Natural killer cell (primary cell): ENCODE measurements at regions not wholly inside any gene's neighbourhood (a gene's known extent, or its start where the extent isn't known, plus 50 kb on each side); places are given as distances from the start of the nearest gene placed in this dataset.

ENCODE experiments used
- ATAC-seq, 3 donors: fragments of 150-1000 bp in 2 of 3; fragments of 200-7000 bp in 1 of 3; cut with Tn5 transposase; 1 replicate in 1 of 3; 2 replicates in 2 of 3; pipeline ENCODE4 v1.10.0; 2021; ENCODE audit warnings: mild to moderate bottlenecking in 2 of 3, moderate library complexity in 2 of 3
- DNase-seq, 2 donors: peaks; one replicate each; pipeline versions ENCODE4 v3.0.0 to v3.0.0-alpha.2; 2013 to 2021; ENCODE audit warnings: mixed read lengths in 1 of 2
- H3K27ac ChIP-seq: one replicate; pipeline ENCODE4 v1.5.1; 2013; ENCODE audit warnings: mild to moderate bottlenecking, low read length
- H3K27me3 ChIP-seq: one replicate; pipeline ENCODE4 v1.6.1; 2013; ENCODE audit warnings: low read length; ENCODE audit not compliant: control insufficient read depth, insufficient read depth
- H3K36me3 ChIP-seq: one replicate; pipeline ENCODE4 v1.6.1; 2013; ENCODE audit warnings: low read length; ENCODE audit not compliant: control insufficient read depth, insufficient read depth
- H3K4me1 ChIP-seq: one replicate; pipeline ENCODE4 v1.6.1; 2013; ENCODE audit warnings: low read length; ENCODE audit not compliant: control insufficient read depth, insufficient read depth
- H3K4me3 ChIP-seq: one replicate; pipeline ENCODE4 v1.5.1; 2013; ENCODE audit warnings: low read length
- H3K9me3 ChIP-seq: one replicate; pipeline ENCODE4 v1.6.1; 2013; ENCODE audit warnings: low read length; ENCODE audit not compliant: control insufficient read depth, insufficient read depth
- H3K27ac Mint-ChIP-seq, 2 donors: one replicate each; pipeline ENCODE4 v1.8.0; 2022; ENCODE audit warnings: mild to moderate bottlenecking in 2 of 2, mixed read lengths in 2 of 2, moderate library complexity in 1 of 2
- H3K27me3 Mint-ChIP-seq, 2 donors: one replicate each; pipeline ENCODE4 v1.8.0; 2022; ENCODE audit warnings: low read depth in 2 of 2, mixed read lengths in 2 of 2
- H3K36me3 Mint-ChIP-seq: one replicate; pipeline ENCODE4 v1.8.0; 2022; ENCODE audit warnings: mixed read lengths
- H3K4me1 Mint-ChIP-seq, 2 donors: one replicate each; pipeline ENCODE4 v1.8.0; 2022; ENCODE audit warnings: mixed read lengths in 2 of 2
- H3K4me3 Mint-ChIP-seq: one replicate; pipeline ENCODE4 v1.8.0; 2022; ENCODE audit warnings: mild to moderate bottlenecking, moderate library complexity, mixed read lengths
- H3K9me3 Mint-ChIP-seq, 2 donors: one replicate each; pipeline ENCODE4 v1.8.0; 2022; ENCODE audit warnings: mixed read lengths in 2 of 2
- WGBS: methylation state at CpG from one replicate; pipeline ENCODE4 v1.1.7; 2013; ENCODE audit warnings: missing lambda C conversion rate; ENCODE audit not compliant: insufficient coverage; 5-methylcytosine and 5-hydroxymethylcytosine counted together
- intact Hi-C: fragments of 100-400 bp; cut with micrococcal nuclease; formaldehyde crosslinking; loops from one replicate; pipeline ENCODE4 v1.14.2; 2022
- TF ChIP-seq, protein P1 (sequence below): fragments of 200-600 bp; IDR thresholded peaks from one replicate; pipeline ENCODE4 v1.8.0; 2022; ENCODE audit warnings: antibody characterized with exemption

DNA sequence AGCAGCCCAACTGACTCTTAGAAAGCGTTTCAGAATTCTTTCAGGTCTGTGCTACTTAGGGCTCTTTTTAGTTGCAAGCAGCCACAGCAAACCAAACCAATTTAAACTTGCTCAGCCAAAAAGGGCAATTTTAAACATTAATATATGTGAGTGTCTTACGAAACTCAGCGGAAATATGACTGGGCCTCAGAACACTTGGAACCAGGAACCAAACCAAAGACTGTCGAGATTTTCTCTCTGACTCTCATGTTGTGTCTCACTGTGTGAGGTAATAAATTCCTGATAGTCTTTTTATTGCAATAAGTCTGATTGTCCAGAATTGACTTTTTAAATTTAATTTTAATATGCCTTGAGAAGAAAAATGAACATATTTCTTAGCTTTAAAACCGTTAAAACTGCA lies 122.3 kb downstream of the SYF2 start:
- Mint-ChIP-seq H3K27me3 (peaks cover 16% of the 10 kb centered on the region in 2 donors), H3K4me3 (no peak overlapping the region), H3K9me3 (peaks cover 0 to 4% of the 10 kb centered on the region in 2 donors), H3K27ac (peak overlapping the region; percentile 79 to 90), H3K36me3 (peaks cover 11% of the 10 kb centered on the region), H3K4me1 (peaks cover 11 to 31% of the 10 kb centered on the region in 2 donors)
- H3K4me1 ChIP-seq = peaks cover 14% of the 10 kb centered on the region
- H3K36me3 ChIP-seq = no peaks in the 10 kb centered on the region
- H3K9me3 ChIP-seq = peaks cover 18% of the 10 kb centered on the region
- WGBS = 98% methylated on average over 5 of the region's 5 CpGs
- H3K27ac ChIP-seq = peak overlapping the region; percentile 70
- H3K4me3 ChIP-seq = no peak overlapping the region
- intact Hi-C loops = no loop called here
- DNase-seq (no peak), ATAC-seq (no peak)
- TF ChIP-seq, protein P1, sequence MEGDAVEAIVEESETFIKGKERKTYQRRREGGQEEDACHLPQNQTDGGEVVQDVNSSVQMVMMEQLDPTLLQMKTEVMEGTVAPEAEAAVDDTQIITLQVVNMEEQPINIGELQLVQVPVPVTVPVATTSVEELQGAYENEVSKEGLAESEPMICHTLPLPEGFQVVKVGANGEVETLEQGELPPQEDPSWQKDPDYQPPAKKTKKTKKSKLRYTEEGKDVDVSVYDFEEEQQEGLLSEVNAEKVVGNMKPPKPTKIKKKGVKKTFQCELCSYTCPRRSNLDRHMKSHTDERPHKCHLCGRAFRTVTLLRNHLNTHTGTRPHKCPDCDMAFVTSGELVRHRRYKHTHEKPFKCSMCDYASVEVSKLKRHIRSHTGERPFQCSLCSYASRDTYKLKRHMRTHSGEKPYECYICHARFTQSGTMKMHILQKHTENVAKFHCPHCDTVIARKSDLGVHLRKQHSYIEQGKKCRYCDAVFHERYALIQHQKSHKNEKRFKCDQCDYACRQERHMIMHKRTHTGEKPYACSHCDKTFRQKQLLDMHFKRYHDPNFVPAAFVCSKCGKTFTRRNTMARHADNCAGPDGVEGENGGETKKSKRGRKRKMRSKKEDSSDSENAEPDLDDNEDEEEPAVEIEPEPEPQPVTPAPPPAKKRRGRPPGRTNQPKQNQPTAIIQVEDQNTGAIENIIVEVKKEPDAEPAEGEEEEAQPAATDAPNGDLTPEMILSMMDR = no peak
- no peaks in the 10 kb centered on the region for H3K27me3 ChIP-seq

DNA sequence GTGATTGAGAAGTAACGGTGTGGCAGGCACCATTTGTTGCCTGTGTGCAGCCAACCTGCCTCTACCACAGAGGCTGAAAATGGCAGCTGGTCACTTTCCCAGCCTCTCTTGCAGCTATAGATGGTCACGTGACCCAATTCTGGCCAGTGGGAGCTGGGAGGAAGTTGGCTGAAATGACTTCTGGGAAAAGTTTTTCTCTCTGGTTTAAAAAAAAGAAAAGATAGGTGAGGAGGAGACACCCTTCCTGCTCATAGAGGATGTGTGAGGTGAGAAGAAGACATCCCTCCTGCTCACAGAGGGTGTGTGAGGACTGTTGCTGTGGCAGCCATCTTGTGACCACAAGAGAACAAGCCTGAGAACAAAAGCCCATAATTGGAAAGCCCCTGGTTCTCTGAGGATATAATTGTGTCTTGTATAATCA lies 122.8 kb downstream of the SYF2 start:
- no peak overlapping the region for H3K4me3 ChIP-seq
- no peaks in the 10 kb centered on the region for H3K27me3 ChIP-seq
- H3K27ac ChIP-seq = peak overlapping the region; percentile 70
- H3K27me3 Mint-ChIP-seq = peaks cover 14 to 16% of the 10 kb centered on the region in 2 donors
- WGBS = 94% methylated on average over 1 of the region's 2 CpGs
- H3K27ac Mint-ChIP-seq = peak overlapping the region; percentile 79 to 90
- H3K4me1 Mint-ChIP-seq = peaks cover 11 to 26% of the 10 kb centered on the region in 2 donors
- H3K4me1 ChIP-seq = peaks cover 14% of the 10 kb centered on the region
- intact Hi-C loops = no loop called here
- H3K36me3 ChIP-seq = no peaks in the 10 kb centered on the region
- ATAC-seq (peak; percentile 85 to 99 (median 96)), DNase-seq (peak in 1 of 2 donors; percentile 82)
- peaks cover 18% of the 10 kb centered on the region for H3K9me3 ChIP-seq
- H3K4me3 Mint-ChIP-seq = peak overlapping the region; percentile 29
- TF ChIP-seq, protein P1 = no peak
- H3K36me3 Mint-ChIP-seq = peaks cover 11% of the 10 kb centered on the region
- H3K9me3 Mint-ChIP-seq = peaks cover 0 to 4% of the 10 kb centered on the region in 2 donors

DNA sequence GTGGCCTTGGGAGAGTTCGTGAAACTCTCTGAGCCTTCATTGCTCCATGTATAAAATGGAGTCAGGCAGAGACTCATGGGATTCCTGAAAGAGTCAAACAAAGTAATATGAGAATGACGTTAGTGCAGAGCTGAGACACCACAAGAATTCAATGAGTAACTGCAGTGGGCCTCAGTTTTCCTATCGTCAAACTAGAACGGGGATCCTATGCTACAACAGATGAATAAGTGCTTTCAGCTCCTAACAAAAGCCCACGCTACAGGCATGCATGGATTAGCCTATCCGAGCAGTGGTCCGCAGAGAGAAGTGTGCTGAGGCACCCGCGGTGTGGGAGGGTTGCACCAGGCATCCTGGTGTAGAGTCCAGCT lies 124.7 kb downstream of the SYF2 start:
- no peak overlapping the region for H3K27ac Mint-ChIP-seq
- Histone ChIP-seq H3K36me3 (no peaks in the 10 kb centered on the region), H3K27ac (no peak overlapping the region), H3K9me3 (peaks cover 18% of the 10 kb centered on the region), H3K4me3 (no peak overlapping the region), H3K4me1 (peaks cover 14% of the 10 kb centered on the region), H3K27me3 (no peaks in the 10 kb centered on the region)
- TF ChIP-seq, protein P1 = no peak
- DNase-seq = no peak
- no peak for ATAC-seq
- 98% methylated on average over 9 of the region's 9 CpGs for WGBS
- H3K27me3 Mint-ChIP-seq = peaks cover 17 to 21% of the 10 kb centered on the region in 2 donors
- intact Hi-C loops = no loop called here
- H3K36me3 Mint-ChIP-seq = peaks cover 11% of the 10 kb centered on the region
- peaks cover 0 to 4% of the 10 kb centered on the region in 2 donors for H3K9me3 Mint-ChIP-seq
- H3K4me3 Mint-ChIP-seq = no peak overlapping the region
- peaks cover 11 to 15% of the 10 kb centered on the region in 2 donors for H3K4me1 Mint-ChIP-seq

DNA sequence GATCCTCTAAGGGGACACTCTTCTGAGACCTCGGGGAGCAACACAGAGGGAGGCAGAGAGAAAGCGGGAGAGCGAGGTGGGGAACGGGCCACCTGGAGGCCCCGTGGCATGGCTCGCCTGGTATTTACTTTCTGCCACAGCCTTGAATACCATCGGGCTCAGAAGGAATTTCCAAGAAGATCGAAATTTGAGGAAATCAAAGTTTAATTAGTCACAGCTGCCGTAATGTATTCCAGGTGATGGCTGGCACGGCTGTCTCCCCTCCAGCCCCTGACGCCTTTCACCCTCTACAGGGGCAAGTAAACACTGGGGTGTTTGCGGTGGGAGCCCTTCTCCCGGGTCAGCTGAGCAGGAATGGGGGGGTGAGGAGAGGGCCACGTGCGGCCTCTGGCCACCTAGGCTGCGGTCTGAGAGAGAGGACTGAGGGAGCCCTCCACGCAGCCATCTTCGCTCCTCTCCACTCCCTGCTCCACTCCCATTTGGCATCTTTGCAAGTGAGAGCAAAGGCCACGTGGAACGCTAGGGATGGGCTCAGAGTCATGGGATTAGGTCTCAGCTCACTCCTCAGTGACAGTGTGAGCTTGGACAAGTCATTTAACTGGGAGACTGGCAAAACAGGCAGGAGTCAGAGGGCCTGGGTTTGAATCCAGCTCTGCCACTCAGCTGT lies 125.2 kb downstream of the SYF2 start:
- WGBS = 95% methylated on average over 17 of the region's 20 CpGs
- DNase-seq = no peak
- ATAC-seq = no peak
- Histone ChIP-seq H3K4me3 (no peak overlapping the region), H3K4me1 (peaks cover 16% of the 10 kb centered on the region), H3K36me3 (no peaks in the 10 kb centered on the region), H3K27ac (no peak overlapping the region), H3K27me3 (no peaks in the 10 kb centered on the region), H3K9me3 (peaks cover 18% of the 10 kb centered on the region)
- intact Hi-C loops = no loop called here
- Mint-ChIP-seq H3K27me3 (peaks cover 17 to 21% of the 10 kb centered on the region in 2 donors), H3K9me3 (peaks cover 0 to 4% of the 10 kb centered on the region in 2 donors), H3K4me3 (no peak overlapping the region), H3K27ac (no peak overlapping the region), H3K4me1 (peaks cover 11 to 15% of the 10 kb centered on the region in 2 donors), H3K36me3 (peaks cover 11% of the 10 kb centered on the region)
- TF ChIP-seq, protein P1 = no peak
